ENCODE measurements at regions not wholly inside any gene's neighbourhood (a gene's known extent, or its start where the extent isn't known, plus 50 kb on each side); places are given as distances from the start of the nearest gene placed in this dataset.
"Not testable (repeated sequence)": the region's sequence is repeated elsewhere in the genome, so short reads cannot be mapped to it uniquely, and the experiment has no call there.

- Histone ChIP-seq H3K27ac (ENCODE audit: low read depth, low read length) (no peak overlapping the region), H3K4me3 (ENCODE audit: low read length) (no peak overlapping the region), H3K79me2 (ENCODE audit: control insufficient read depth, low read length) (no peaks in the 10 kb centered on the region), H3K4me2 (ENCODE audit: low read length) (no peak overlapping the region), H3K9me3 (ENCODE audit: control insufficient read depth, insufficient read depth, low read length) (no peaks in the 10 kb centered on the region), H3K36me3 (ENCODE audit: control insufficient read depth, low read length) (no peaks in the 10 kb centered on the region), H3F3A (ENCODE audit: control insufficient read depth, insufficient read depth) (0 out of 2 replicates have a peak, but pooled peaks cover 3% of the 10 kb centered on the region), H3K4me1 (ENCODE audit: control insufficient read depth, low read length) (peaks cover 35% of the 10 kb centered on the region), H3K27me3 (ENCODE audit: control insufficient read depth, low read length) (no peaks in the 10 kb centered on the region), H4K20me1 (ENCODE audit: control insufficient read depth, insufficient read depth, low read depth, low read length) (no peaks in the 10 kb centered on the region), H3K9me2 (replicated peaks; ENCODE audit: control insufficient read depth, low read length) (no peaks in the 10 kb centered on the region)
- TF ChIP-seq CTCF (IDR thresholded peaks at IDR 0.05; ENCODE audit: low read depth, low read length, poor library complexity, severe bottlenecking) = no peak
- no peak for TF ChIP-seq EZH2phosphoT487 (IDR thresholded peaks at IDR 0.05; ENCODE audit: borderline replicate concordance, low read length)
These were observed 84.2 kb upstream of the EGFL6 start for GRCh38 chrX:13485167-13485566.

GRCh38 chrX:13483773-13484172 lies 85.6 kb upstream of the EGFL6 start:
- H3K27ac ChIP-seq (ENCODE audit: low read depth, low read length) = no peak overlapping the region
- H4K20me1 ChIP-seq (ENCODE audit: control insufficient read depth, insufficient read depth, low read depth, low read length) = no peaks in the 10 kb centered on the region
- H3K4me3 ChIP-seq (ENCODE audit: low read length) = no peak overlapping the region
- H3K79me2 ChIP-seq (ENCODE audit: control insufficient read depth, low read length) = no peaks in the 10 kb centered on the region
- H3K9me2 ChIP-seq (replicated peaks; ENCODE audit: control insufficient read depth, low read length) = no peaks in the 10 kb centered on the region
- no peak for TF ChIP-seq EZH2phosphoT487 (IDR thresholded peaks at IDR 0.05; ENCODE audit: borderline replicate concordance, low read length)
- H3K4me1 ChIP-seq (ENCODE audit: control insufficient read depth, low read length) = peaks cover 35% of the 10 kb centered on the region
- 0 out of 2 replicates have a peak, but pooled peaks cover 3% of the 10 kb centered on the region for H3F3A ChIP-seq (ENCODE audit: control insufficient read depth, insufficient read depth)
- no peaks in the 10 kb centered on the region for H3K9me3 ChIP-seq (ENCODE audit: control insufficient read depth, insufficient read depth, low read length)
- no peaks in the 10 kb centered on the region for H3K27me3 ChIP-seq (ENCODE audit: control insufficient read depth, low read length)
- no peak overlapping the region for H3K4me2 ChIP-seq (ENCODE audit: low read length)
- no peaks in the 10 kb centered on the region for H3K36me3 ChIP-seq (ENCODE audit: control insufficient read depth, low read length)

GRCh38 chrX:13482746-13483541 lies 86.5 kb upstream of the EGFL6 start:
- H3K4me3 ChIP-seq (ENCODE audit: low read length) = no peak overlapping the region
- TF ChIP-seq CTCF (IDR thresholded peaks at IDR 0.05; ENCODE audit: low read depth, low read length, poor library complexity, severe bottlenecking) = no peak
- no peak for TF ChIP-seq EZH2phosphoT487 (IDR thresholded peaks at IDR 0.05; ENCODE audit: borderline replicate concordance, low read length)

GRCh38 chrX:13480780-13481179 lies 88.6 kb upstream of the EGFL6 start:
- not testable (repeated sequence) for H3K4me2 ChIP-seq (ENCODE audit: low read length); H3K9me3 ChIP-seq (ENCODE audit: control insufficient read depth, insufficient read depth, low read length); H3F3A ChIP-seq (ENCODE audit: control insufficient read depth, insufficient read depth); H3K4me3 ChIP-seq (ENCODE audit: low read length); H3K36me3 ChIP-seq (ENCODE audit: control insufficient read depth, low read length); H3K27me3 ChIP-seq (ENCODE audit: control insufficient read depth, low read length); H3K27ac ChIP-seq (ENCODE audit: low read depth, low read length); H3K4me1 ChIP-seq (ENCODE audit: control insufficient read depth, low read length); H3K9me2 ChIP-seq (replicated peaks; ENCODE audit: control insufficient read depth, low read length); H4K20me1 ChIP-seq (ENCODE audit: control insufficient read depth, insufficient read depth, low read depth, low read length); H3K79me2 ChIP-seq (ENCODE audit: control insufficient read depth, low read length)

More at GRCh38 chrX:13482746-13483541, 86.5 kb upstream of the EGFL6 start:
- H3K27ac ChIP-seq (ENCODE audit: low read depth, low read length) = no peak overlapping the region
- H3K79me2 ChIP-seq (ENCODE audit: control insufficient read depth, low read length) = no peaks in the 10 kb centered on the region
- no peaks in the 10 kb centered on the region for H3K27me3 ChIP-seq (ENCODE audit: control insufficient read depth, low read length)
- H4K20me1 ChIP-seq (ENCODE audit: control insufficient read depth, insufficient read depth, low read depth, low read length) = no peaks in the 10 kb centered on the region
- no peaks in the 10 kb centered on the region for H3K9me3 ChIP-seq (ENCODE audit: control insufficient read depth, insufficient read depth, low read length)
- no peaks in the 10 kb centered on the region for H3K9me2 ChIP-seq (replicated peaks; ENCODE audit: control insufficient read depth, low read length)
- H3K4me2 ChIP-seq (ENCODE audit: low read length) = no peak overlapping the region
- H3K4me1 ChIP-seq (ENCODE audit: control insufficient read depth, low read length) = peaks cover 26% of the 10 kb centered on the region
- no peaks in the 10 kb centered on the region for H3K36me3 ChIP-seq (ENCODE audit: control insufficient read depth, low read length)
- H3F3A ChIP-seq (ENCODE audit: control insufficient read depth, insufficient read depth) = 0 out of 2 replicates have a peak, but pooled peaks cover 3% of the 10 kb centered on the region
